GM12878 (cell line): ENCODE measurements at regions not wholly inside any gene's neighbourhood (a gene's known extent, or its start where the extent isn't known, plus 50 kb on each side); places are given as distances from the start of the nearest gene placed in this dataset.

ENCODE experiments used
- ATAC-seq: fragments of 200-7000 bp; cut with Tn5 transposase; 3 replicates; pipeline ENCODE4 v1.9.1; 2020; ENCODE audit warnings: mild to moderate bottlenecking, moderate library complexity
- BruUV-seq: library from RNA; stranded (reverse); fragments of 400-500 nt; replicated peaks from 2 replicates; lab custom pipeline; 2021; lab: Mats Ljungman, UMichigan
- CTCF ChIA-PET: fragments of 300-600 bp; sonication (Branson Sonifier 250); formaldehyde crosslinking; extraction: SDS; loops from one replicate; lab custom pipeline; 2021; ENCODE audit warnings: inconsistent platforms; lab: Yijun Ruan, JAX
- POLR2A ChIA-PET: fragments of 350-600 bp; formaldehyde crosslinking; extraction: SDS; loops from one replicate; lab custom pipeline; 2021; ENCODE audit warnings: inconsistent platforms; lab: Charles Lee
- RAD21 ChIA-PET: fragments of 300-600 bp; sonication (Branson Sonifier 250); formaldehyde crosslinking; loops from one replicate; lab custom pipeline; 2023; ENCODE audit warnings: antibody characterized with exemption; ENCODE audit not compliant: unreplicated experiment; lab: Charles Lee
- SMC1A ChIA-PET: fragments of 300-600 bp; sonication (Branson Sonifier 250); formaldehyde crosslinking; loops from one replicate; lab custom pipeline; 2023; ENCODE audit not compliant: unreplicated experiment, uncharacterized antibody; lab: Charles Lee
- DNase-seq: peaks from one replicate; pipeline ENCODE4 v3.0.0-alpha.2; 2011; ENCODE audit warnings: low read depth, low spot score
- FAIRE-seq: peaks from 3 replicates; lab custom pipeline; 2011; peaks lifted over from hg19 to GRCh38; lab: Jason Lieb, UNC
- H2AFZ ChIP-seq: 2 replicates; pipeline ENCODE4 v1.6.0; 2011; ENCODE audit warnings: low read depth, low read length, control low read depth; ENCODE audit not compliant: control insufficient read depth
- H3K27ac ChIP-seq: 2 replicates; pipeline ENCODE4 v1.5.1; 2011; ENCODE audit warnings: control low read depth; ENCODE audit not compliant: control insufficient read depth, insufficient read depth
- H3K27me3 ChIP-seq, 2 experiments: replicated peaks in 1 of 2; 2 replicates each; pipeline versions ENCODE4 v1.6.0 to v1.6.1; 2011; ENCODE audit warnings: low read length in 1 of 2; ENCODE audit not compliant: control insufficient read depth in 2 of 2, insufficient read depth in 2 of 2
- H3K36me3 ChIP-seq, 2 experiments: 2 replicates each; pipeline ENCODE4 v1.5.1; 2011; ENCODE audit warnings: low read length in 1 of 2; ENCODE audit not compliant: control insufficient read depth in 2 of 2, insufficient read depth in 2 of 2
- H3K4me1 ChIP-seq: 2 replicates; pipeline ENCODE4 v1.6.1; 2011; ENCODE audit warnings: mild to moderate bottlenecking, low read length, moderate library complexity, mixed read lengths; ENCODE audit not compliant: control insufficient read depth, insufficient read depth
- H3K4me2 ChIP-seq: 2 replicates; pipeline ENCODE4 v1.6.0; 2011; ENCODE audit warnings: control low read depth; ENCODE audit not compliant: control insufficient read depth, insufficient read depth
- H3K4me3 ChIP-seq: fragments of 200-600 bp; sonication (generic); 2 replicates; pipeline ENCODE4 v1.5.1; 2016
- H3K79me2 ChIP-seq: 2 replicates; pipeline ENCODE4 v1.6.0; 2011; ENCODE audit warnings: low read length; ENCODE audit not compliant: control insufficient read depth, insufficient read depth
- H3K9ac ChIP-seq: 2 replicates; pipeline ENCODE4 v1.8.0; 2011; ENCODE audit warnings: low read length, control low read depth, mixed read lengths; ENCODE audit not compliant: control insufficient read depth, insufficient read depth
- H3K9me3 ChIP-seq: replicated peaks from 3 replicates; pipeline ENCODE4 v1.5.1; 2011; ENCODE audit warnings: mild to moderate bottlenecking, low read length; ENCODE audit not compliant: control insufficient read depth, insufficient read depth
- H4K20me1 ChIP-seq: 2 replicates; pipeline ENCODE4 v1.6.0; 2011; ENCODE audit not compliant: control insufficient read depth, insufficient read depth
- IKZF1 ChIP-seq: fragments of 450-650 bp; conservative IDR thresholded peaks from 2 replicates; pipeline ENCODE4 v1.6.1; 2017; ENCODE audit warnings: antibody characterized with exemption, mild to moderate bottlenecking
- WGBS: methylation state at CpG from one replicate; pipeline ENCODE4 v1.1.6; 2016; ENCODE audit warnings: low lambda C conversion rate; ENCODE audit not compliant: insufficient replicate concordance, insufficient coverage; ENCODE audit errors: missing lambda C conversion rate; 5-methylcytosine and 5-hydroxymethylcytosine counted together
- in situ Hi-C: fragments of 300-500 bp; cut with MboI; formaldehyde crosslinking; loops from 9 replicates; pipeline ENCODE4 v1.14.3; 2018; ENCODE audit warnings: mixed read lengths
- intact Hi-C: fragments of 100-400 bp; cut with micrococcal nuclease; formaldehyde crosslinking; loops from one replicate; pipeline ENCODE4 v1.14.2; 2022; ENCODE audit not compliant: unreplicated experiment
- TF ChIP-seq, protein P1 (sequence below): fragments of 450-650 bp; IDR thresholded peaks from 2 replicates; pipeline ENCODE4 v1.6.1; 2016; ENCODE audit warnings: mild to moderate bottlenecking, moderate library complexity, borderline replicate concordance

DNA sequence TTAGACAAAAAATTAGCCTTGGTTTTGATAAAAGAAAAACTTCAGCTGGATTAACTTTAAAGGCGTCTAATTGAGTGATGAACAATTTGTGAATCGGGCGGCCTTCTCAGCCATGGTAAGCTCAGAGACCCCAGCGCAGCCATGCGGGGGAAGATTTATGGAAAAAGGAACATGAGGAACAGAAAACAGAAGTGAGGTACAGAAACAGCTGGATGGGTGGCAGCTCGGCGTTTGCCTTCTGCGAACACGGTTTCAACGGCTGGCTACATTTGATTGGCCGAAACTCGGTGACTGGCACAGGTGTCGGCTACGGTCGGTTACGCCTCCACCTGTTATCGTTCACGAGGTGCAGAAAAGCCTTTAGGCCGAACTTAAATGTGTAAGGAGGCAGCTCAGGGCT lies 401.4 kb upstream of the FAT1 start (continued):
- TF ChIP-seq, protein P1, sequence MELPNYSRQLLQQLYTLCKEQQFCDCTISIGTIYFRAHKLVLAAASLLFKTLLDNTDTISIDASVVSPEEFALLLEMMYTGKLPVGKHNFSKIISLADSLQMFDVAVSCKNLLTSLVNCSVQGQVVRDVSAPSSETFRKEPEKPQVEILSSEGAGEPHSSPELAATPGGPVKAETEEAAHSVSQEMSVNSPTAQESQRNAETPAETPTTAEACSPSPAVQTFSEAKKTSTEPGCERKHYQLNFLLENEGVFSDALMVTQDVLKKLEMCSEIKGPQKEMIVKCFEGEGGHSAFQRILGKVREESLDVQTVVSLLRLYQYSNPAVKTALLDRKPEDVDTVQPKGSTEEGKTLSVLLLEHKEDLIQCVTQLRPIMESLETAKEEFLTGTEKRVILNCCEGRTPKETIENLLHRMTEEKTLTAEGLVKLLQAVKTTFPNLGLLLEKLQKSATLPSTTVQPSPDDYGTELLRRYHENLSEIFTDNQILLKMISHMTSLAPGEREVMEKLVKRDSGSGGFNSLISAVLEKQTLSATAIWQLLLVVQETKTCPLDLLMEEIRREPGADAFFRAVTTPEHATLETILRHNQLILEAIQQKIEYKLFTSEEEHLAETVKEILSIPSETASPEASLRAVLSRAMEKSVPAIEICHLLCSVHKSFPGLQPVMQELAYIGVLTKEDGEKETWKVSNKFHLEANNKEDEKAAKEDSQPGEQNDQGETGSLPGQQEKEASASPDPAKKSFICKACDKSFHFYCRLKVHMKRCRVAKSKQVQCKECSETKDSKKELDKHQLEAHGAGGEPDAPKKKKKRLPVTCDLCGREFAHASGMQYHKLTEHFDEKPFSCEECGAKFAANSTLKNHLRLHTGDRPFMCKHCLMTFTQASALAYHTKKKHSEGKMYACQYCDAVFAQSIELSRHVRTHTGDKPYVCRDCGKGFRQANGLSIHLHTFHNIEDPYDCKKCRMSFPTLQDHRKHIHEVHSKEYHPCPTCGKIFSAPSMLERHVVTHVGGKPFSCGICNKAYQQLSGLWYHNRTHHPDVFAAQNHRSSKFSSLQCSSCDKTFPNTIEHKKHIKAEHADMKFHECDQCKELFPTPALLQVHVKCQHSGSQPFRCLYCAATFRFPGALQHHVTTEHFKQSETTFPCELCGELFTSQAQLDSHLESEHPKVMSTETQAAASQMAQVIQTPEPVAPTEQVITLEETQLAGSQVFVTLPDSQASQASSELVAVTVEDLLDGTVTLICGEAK, result no peak
- TF ChIP-seq, all 136 proteins: peak for 0

DNA sequence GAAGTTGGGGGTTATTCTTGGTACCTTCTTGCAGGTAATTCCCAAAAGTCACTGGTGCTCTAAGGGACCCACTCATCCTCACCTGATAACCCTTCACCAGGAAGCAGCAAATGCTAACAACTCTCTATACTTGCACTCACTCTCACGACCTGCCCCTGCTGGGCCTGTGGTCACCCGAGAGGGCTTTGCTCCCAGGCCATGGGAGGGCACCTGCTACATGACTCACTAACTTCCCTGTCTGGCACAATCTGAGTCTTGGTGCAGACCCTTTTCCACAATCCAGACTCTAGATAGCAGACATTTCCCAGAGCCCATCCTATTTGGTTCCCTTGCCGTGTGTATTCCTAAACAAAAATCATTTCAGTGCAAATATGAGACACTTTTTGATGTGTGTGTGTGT lies 403.8 kb upstream of the FAT1 start:
- BruUV-seq, result no TSS peak
- Histone ChIP-seq H3K27ac (no peak overlapping the region), H3K4me1 (no peaks in the 10 kb centered on the region), H3K4me2 (no peak overlapping the region), H3K79me2 (no peaks in the 10 kb centered on the region), H3K9ac (no peak overlapping the region), H2AFZ (no peak overlapping the region), H3K36me3 (no peaks in the 10 kb centered on the region), H3K9me3 (no peaks in the 10 kb centered on the region), H3K4me3 (no peak overlapping the region), H3K27me3 (no peaks in the 10 kb centered on the region), H4K20me1 (no peaks in the 10 kb centered on the region)
- no peak for FAIRE-seq
- no peak for ATAC-seq
- ChIA-PET SMC1A (no interaction called here), POLR2A (no interaction called here), CTCF (no interaction called here), RAD21 (no interaction called here)
- in situ Hi-C loops (no loop called here), intact Hi-C loops (no loop called here)
- no peak for DNase-seq
- TF ChIP-seq IKZF1, result no peak
- WGBS, result 7% methylated on average over 3 of the region's 3 CpGs
